ENCODE measurements at regions not wholly inside any gene's neighbourhood (a gene's known extent, or its start where the extent isn't known, plus 50 kb on each side); places are given as distances from the start of the nearest gene placed in this dataset.

GRCh38 chr9:776086-776485, 65.4 kb upstream of the DMRT1 start:
- TF ChIP-seq POLR2A (IDR thresholded peaks at IDR 0.05; ENCODE audit: low read depth, low read length) (no peak), POLR2AphosphoS5 (IDR thresholded peaks at IDR 0.05; ENCODE audit: low read depth, low read length) (no peak), TAF1 (IDR thresholded peaks at IDR 0.05; ENCODE audit: low read depth, low read length) (no peak), SPI1 (IDR thresholded peaks at IDR 0.05; ENCODE audit: low read depth, low read length) (no peak), PAX5 (IDR thresholded peaks at IDR 0.05; ENCODE audit: insufficient read depth, low read length, severe bottlenecking) (no peak), POU2F2 (IDR thresholded peaks at IDR 0.05; ENCODE audit: low read depth, low read length) (no peak)

Measured in GM12891 (cell line).